ENCODE measurements at regions not wholly inside any gene's neighbourhood (a gene's known extent, or its start where the extent isn't known, plus 50 kb on each side); places are given as distances from the start of the nearest gene placed in this dataset.

- TF ChIP-seq CTCF (IDR thresholded peaks at IDR 0.05 in 2 of 3, conservative IDR thresholded peaks at IDR 0.05 in 1 of 3; ENCODE audit: borderline replicate concordance in 1 of 3, insufficient read depth in 1 of 3, low read depth in 2 of 3, low read length in 2 of 3) (no peak), RAD21 (IDR thresholded peaks at IDR 0.05; ENCODE audit: low read depth) (no peak), EZH2phosphoT487 (IDR thresholded peaks at IDR 0.05; ENCODE audit: borderline replicate concordance) (no peak)
Observed at GRCh38 chr3:28973609-28974008, 307.3 kb upstream of the RBMS3 start (continued).

GRCh38 chr3:28978092-28978491 is 302.8 kb upstream of the RBMS3 start:
- Histone ChIP-seq H3K79me2 (ENCODE audit: insufficient read depth, low read length) (no peaks in the 10 kb centered on the region), H4K20me1 (ENCODE audit: insufficient read depth) (no peaks in the 10 kb centered on the region), H3K9ac (ENCODE audit: low read length) (no peak overlapping the region), H3K4me1 (ENCODE audit: control insufficient read depth in 1 of 2, insufficient read depth in 2 of 2, low read length in 2 of 2) (no peaks in the 10 kb centered on the region), H3K4me2 (ENCODE audit: low read length) (no peak overlapping the region), H3K9me2 (ENCODE audit: insufficient read depth) (no peaks in the 10 kb centered on the region), H3K27me3 (ENCODE audit: insufficient read depth, low read length) (no peaks in the 10 kb centered on the region), H3K36me3 (ENCODE audit: control insufficient read depth in 1 of 2, insufficient read depth in 2 of 2, low read length in 2 of 2) (no peaks in the 10 kb centered on the region), H3K4me3 (replicated peaks in 1 of 2; ENCODE audit: low read depth in 1 of 2, low read length in 2 of 2) (no peak overlapping the region), H2AFZ (ENCODE audit: low read depth, low read length, poor library complexity, severe bottlenecking) (no peak overlapping the region), H3K27ac (ENCODE audit: low read depth, low read length) (no peak overlapping the region), H3K9me3 (ENCODE audit: control insufficient read depth in 1 of 2, insufficient read depth in 1 of 2, low read depth in 1 of 2, low read length in 2 of 2) (no peaks in the 10 kb centered on the region)
- ChIA-PET CTCF (no interaction called here), POLR2A (no interaction called here), RAD21 (ENCODE audit: low non-redundant PET in 1 of 2, low total read pairs in 2 of 2, uncharacterized antibody in 2 of 2, unreplicated experiment in 2 of 2) (no interaction called here)
- TF ChIP-seq EGR1 (IDR thresholded peaks at IDR 0.05; ENCODE audit: low read depth) (no peak), ZFX (IDR thresholded peaks at IDR 0.05) (no peak), CTCF (IDR thresholded peaks at IDR 0.05 in 2 of 3, conservative IDR thresholded peaks at IDR 0.05 in 1 of 3; ENCODE audit: borderline replicate concordance in 1 of 3, insufficient read depth in 1 of 3, low read depth in 2 of 3, low read length in 2 of 3) (no peak), POLR2A (IDR thresholded peaks at IDR 0.05; ENCODE audit: borderline replicate concordance, extremely low read depth, insufficient read depth, insufficient read length) (no peak), EZH2phosphoT487 (IDR thresholded peaks at IDR 0.05; ENCODE audit: borderline replicate concordance) (no peak), CBX3 (IDR thresholded peaks at IDR 0.05; ENCODE audit: low read depth) (no peak), POLR2AphosphoS5 (IDR thresholded peaks at IDR 0.05; ENCODE audit: low read depth, low read length) (no peak), EZH2 (IDR thresholded peaks at IDR 0.05) (no peak), RAD21 (IDR thresholded peaks at IDR 0.05; ENCODE audit: low read depth) (no peak), JUND (IDR thresholded peaks at IDR 0.05) (no peak), ZNF274 (IDR thresholded peaks at IDR 0.05; ENCODE audit: low read depth, low read length) (no peak)
- ATAC-seq (no peak), DNase-seq (ENCODE audit: low read depth, low spot score) (no peak)
- BruUV-seq (replicated peaks): no TSS peak
- intact Hi-C loops (cut with micrococcal nuclease): loop anchor here (2.0 kb wide), 1 partner anchor 17 kb away; no protein-coding TSS in a partner anchor

Data from HCT116 (cell line).